Neural cell (in vitro differentiated cells): ENCODE measurements at regions not wholly inside any gene's neighbourhood (a gene's known extent, or its start where the extent isn't known, plus 50 kb on each side); places are given as distances from the start of the nearest gene placed in this dataset.

ENCODE experiments used
- CTCF ChIP-seq: fragments of 450-650 bp; IDR thresholded peaks from 2 replicates; pipeline ENCODE4 v1.5.1; 2014; ENCODE audit warnings: antibody characterized with exemption, mild to moderate bottlenecking, moderate library complexity; ENCODE audit not compliant: poor library complexity, severe bottlenecking
- EP300 ChIP-seq: fragments of 450-650 bp; conservative IDR thresholded peaks from 2 replicates; pipeline ENCODE4 v1.6.1; 2014; ENCODE audit warnings: antibody characterized with exemption, mild to moderate bottlenecking, moderate library complexity; ENCODE audit not compliant: poor library complexity, severe bottlenecking
- EZH2 ChIP-seq: fragments of 200-600, 300-800 bp; shearing (Covaris generic), sonication (generic); IDR thresholded peaks from 2 replicates; pipeline ENCODE4 v1.6.1; 2014; ENCODE audit warnings: antibody characterized with exemption, low read length, borderline replicate concordance, mild to moderate bottlenecking; ENCODE audit not compliant: insufficient read depth, poor library complexity, severe bottlenecking
- MXI1 ChIP-seq: fragments of 450-650 bp; conservative IDR thresholded peaks from 2 replicates; pipeline ENCODE4 v1.6.1; 2014; ENCODE audit warnings: antibody characterized with exemption, mild to moderate bottlenecking; ENCODE audit not compliant: poor library complexity, severe bottlenecking
- POLR2AphosphoS5 ChIP-seq: IDR thresholded peaks from 2 replicates; pipeline ENCODE4 v1.6.1; 2012
- REST ChIP-seq: IDR thresholded peaks from 2 replicates; pipeline ENCODE4 v1.6.1; 2012; ENCODE audit warnings: borderline replicate concordance
- SMC3 ChIP-seq: fragments of 450-650 bp; conservative IDR thresholded peaks from 2 replicates; pipeline ENCODE4 v1.6.1; 2014; ENCODE audit warnings: antibody characterized with exemption, mild to moderate bottlenecking, moderate library complexity; ENCODE audit not compliant: poor library complexity
- TAF1 ChIP-seq: IDR thresholded peaks from 2 replicates; pipeline ENCODE4 v1.6.1; 2012; ENCODE audit warnings: low read depth

DNA sequence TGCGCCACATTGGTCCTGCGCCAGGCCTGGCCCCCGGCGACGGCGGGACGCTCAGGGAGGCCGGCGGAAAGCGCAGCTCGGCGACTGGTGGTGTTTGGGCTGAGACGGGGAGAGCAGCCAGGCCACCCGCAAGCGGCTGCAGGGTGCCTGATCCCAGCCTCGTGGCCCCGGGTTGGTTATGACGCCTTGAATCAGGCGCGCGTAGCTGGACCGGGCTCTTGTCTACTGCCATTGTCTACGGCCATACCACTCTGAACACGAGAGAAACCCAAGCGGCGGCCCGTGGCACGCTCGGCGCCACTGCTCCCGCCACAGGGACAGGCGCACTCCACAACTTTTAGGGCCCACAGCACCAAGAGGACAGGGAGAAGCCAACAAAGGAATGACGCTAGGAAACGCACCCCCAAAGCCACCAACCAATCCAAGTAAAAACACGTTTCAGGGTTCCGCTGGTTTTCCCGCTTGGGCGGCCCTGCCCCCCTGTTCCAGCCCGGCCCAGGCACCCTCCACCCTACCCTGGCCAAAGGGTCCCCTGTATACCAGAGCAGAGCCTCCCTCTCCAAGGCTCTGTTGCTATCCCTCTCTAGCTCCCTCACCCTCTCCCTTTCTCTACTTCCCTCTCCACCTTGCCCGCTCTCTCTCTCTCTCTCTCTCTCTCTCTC, 1849.3 kb upstream of the DEFB115 start:
- TF ChIP-seq TAF1 = no peak
- TF ChIP-seq CTCF = no peak
- no peak for TF ChIP-seq POLR2AphosphoS5
- no peak for TF ChIP-seq REST
- no peak for TF ChIP-seq EZH2
- no peak for TF ChIP-seq SMC3
- TF ChIP-seq MXI1 = no peak
- TF ChIP-seq EP300 = no peak
